ENCODE measurements at regions not wholly inside any gene's neighbourhood (a gene's known extent, or its start where the extent isn't known, plus 50 kb on each side); places are given as distances from the start of the nearest gene placed in this dataset.
"Not testable (repeated sequence)": the region's sequence is repeated elsewhere in the genome, so short reads cannot be mapped to it uniquely, and the experiment has no call there.

- no peak for DNase-seq (ENCODE audit: low spot score)
Observed at GRCh38 chr11:90294091-90294490, 71.2 kb upstream of the CHORDC1 start.

- peak; percentile 65 for DNase-seq (ENCODE audit: low spot score)
Observed at GRCh38 chr11:90288212-90288821, 65.5 kb upstream of the CHORDC1 start.

GRCh38 chr11:90286640-90287039 is 63.8 kb upstream of the CHORDC1 start:
- DNase-seq (ENCODE audit: low spot score), result no peak

GRCh38 chr11:90284171-90284570 is 61.3 kb upstream of the CHORDC1 start:
- DNase-seq (ENCODE audit: low spot score), result no peak

GRCh38 chr11:90282551-90283071 is 59.8 kb upstream of the CHORDC1 start:
- DNase-seq (ENCODE audit: low spot score), result not testable (repeated sequence)

- no peak for DNase-seq (ENCODE audit: low spot score)
Observed at GRCh38 chr11:90274362-90274761, 51.5 kb upstream of the CHORDC1 start.

Data from iPS-NIHi11 (cell line).